HG02973 (cell line): ENCODE measurements at regions not wholly inside any gene's neighbourhood (a gene's known extent, or its start where the extent isn't known, plus 50 kb on each side); places are given as distances from the start of the nearest gene placed in this dataset.
"Not testable (repeated sequence)": the region's sequence is repeated elsewhere in the genome, so short reads cannot be mapped to it uniquely, and the experiment has no call there.

Source experiments
- ATAC-seq: cut with Tn5 transposase; IDR thresholded peaks from one replicate; pipeline ENCODE4 v1.9.1; 2021; ENCODE audit warnings: moderate library complexity; ENCODE audit not compliant: unreplicated experiment

- no peak for ATAC-seq
These were observed 70.8 kb upstream of the ATXN1 start for GRCh38 chr6:16832043-16832567.

- no peak for ATAC-seq
These were observed 69.9 kb upstream of the ATXN1 start for GRCh38 chr6:16831136-16831535.

GRCh38 chr6:16828058-16828457, 66.8 kb upstream of the ATXN1 start:
- ATAC-seq: no peak

GRCh38 chr6:16827627-16828026, 66.4 kb upstream of the ATXN1 start:
- ATAC-seq: no peak

GRCh38 chr6:16825784-16826183, 64.5 kb upstream of the ATXN1 start:
- ATAC-seq: no peak

GRCh38 chr6:16824845-16825685, 63.8 kb upstream of the ATXN1 start:
- no peak for ATAC-seq

- no peak for ATAC-seq
These were observed 62.6 kb upstream of the ATXN1 start for GRCh38 chr6:16823718-16824352.

- no peak for ATAC-seq
These were observed 61.9 kb upstream of the ATXN1 start for GRCh38 chr6:16822975-16823717.

- no peak for ATAC-seq
These were observed 61.3 kb upstream of the ATXN1 start for GRCh38 chr6:16822529-16822928.

GRCh38 chr6:16821834-16822264, 60.6 kb upstream of the ATXN1 start:
- ATAC-seq: no peak

- ATAC-seq: not testable (repeated sequence)
These were observed 59.0 kb upstream of the ATXN1 start for GRCh38 chr6:16820262-16820661.

- ATAC-seq: no peak
These were observed 58.5 kb upstream of the ATXN1 start for GRCh38 chr6:16819752-16820151.

GRCh38 chr6:16818992-16819626, 57.8 kb upstream of the ATXN1 start:
- no peak for ATAC-seq

GRCh38 chr6:16817594-16817993, 56.3 kb upstream of the ATXN1 start:
- no peak for ATAC-seq

GRCh38 chr6:16816891-16817290, 55.6 kb upstream of the ATXN1 start:
- no peak for ATAC-seq

- no peak for ATAC-seq
These were observed 51.7 kb upstream of the ATXN1 start for GRCh38 chr6:16812993-16813392.

GRCh38 chr6:16811277-16811979, 50.2 kb upstream of the ATXN1 start:
- no peak for ATAC-seq
